Sigmoid colon (tissue), 3 donors: ENCODE measurements at regions not wholly inside any gene's neighbourhood (a gene's known extent, or its start where the extent isn't known, plus 50 kb on each side); places are given as distances from the start of the nearest gene placed in this dataset.

Experiments
- POLR2A ChIP-seq, 2 donors: fragments of 450-650 bp; IDR thresholded peaks; one replicate each; pipeline ENCODE4 v1.6.1; 2016; ENCODE audit warnings: antibody characterized with exemption in 2 of 2, mild to moderate bottlenecking in 2 of 2, moderate library complexity in 2 of 2
- TF ChIP-seq, protein P1 (sequence below), 4 experiments: fragments of 450-650 bp in 3 of 4; fragments of 200-600 bp in 1 of 4; IDR thresholded peaks; one replicate each; pipeline ENCODE4 v1.5.1; 2016 to 2019; ENCODE audit warnings: antibody characterized with exemption in 4 of 4, mild to moderate bottlenecking in 3 of 4, moderate library complexity in 2 of 4

- TF ChIP-seq, protein P1, sequence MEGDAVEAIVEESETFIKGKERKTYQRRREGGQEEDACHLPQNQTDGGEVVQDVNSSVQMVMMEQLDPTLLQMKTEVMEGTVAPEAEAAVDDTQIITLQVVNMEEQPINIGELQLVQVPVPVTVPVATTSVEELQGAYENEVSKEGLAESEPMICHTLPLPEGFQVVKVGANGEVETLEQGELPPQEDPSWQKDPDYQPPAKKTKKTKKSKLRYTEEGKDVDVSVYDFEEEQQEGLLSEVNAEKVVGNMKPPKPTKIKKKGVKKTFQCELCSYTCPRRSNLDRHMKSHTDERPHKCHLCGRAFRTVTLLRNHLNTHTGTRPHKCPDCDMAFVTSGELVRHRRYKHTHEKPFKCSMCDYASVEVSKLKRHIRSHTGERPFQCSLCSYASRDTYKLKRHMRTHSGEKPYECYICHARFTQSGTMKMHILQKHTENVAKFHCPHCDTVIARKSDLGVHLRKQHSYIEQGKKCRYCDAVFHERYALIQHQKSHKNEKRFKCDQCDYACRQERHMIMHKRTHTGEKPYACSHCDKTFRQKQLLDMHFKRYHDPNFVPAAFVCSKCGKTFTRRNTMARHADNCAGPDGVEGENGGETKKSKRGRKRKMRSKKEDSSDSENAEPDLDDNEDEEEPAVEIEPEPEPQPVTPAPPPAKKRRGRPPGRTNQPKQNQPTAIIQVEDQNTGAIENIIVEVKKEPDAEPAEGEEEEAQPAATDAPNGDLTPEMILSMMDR (IDR thresholded peaks at IDR 0.05) = no peak
- no peak for TF ChIP-seq POLR2A (IDR thresholded peaks at IDR 0.05)
These were observed 492.3 kb upstream of the PRMT6 start for GRCh38 chr1:106564192-106564591.
